DOHH2 (cell line): ENCODE measurements at regions not wholly inside any gene's neighbourhood (a gene's known extent, or its start where the extent isn't known, plus 50 kb on each side); places are given as distances from the start of the nearest gene placed in this dataset.

ENCODE experiments used
- H3F3A ChIP-seq: fragments of 200-600 bp; sonication (generic), shearing (Covaris generic); 2 replicates; pipeline ENCODE4 v1.6.0; 2016; ENCODE audit warnings: antibody characterized with exemption, mild to moderate bottlenecking; ENCODE audit not compliant: control insufficient read depth, insufficient read depth
- H3K27ac ChIP-seq: fragments of 200-600 bp; sonication (generic); 2 replicates; pipeline ENCODE4 v1.5.1; 2014; ENCODE audit warnings: low read depth, mild to moderate bottlenecking, low read length, moderate library complexity
- H3K27me3 ChIP-seq: fragments of 200-600 bp; sonication (generic); 2 replicates; pipeline ENCODE4 v1.6.1; 2014; ENCODE audit warnings: mild to moderate bottlenecking, low read length, mixed read lengths; ENCODE audit not compliant: control insufficient read depth
- H3K36me3 ChIP-seq: fragments of 200-600 bp; sonication (generic); 2 replicates; pipeline ENCODE4 v1.6.1; 2014; ENCODE audit warnings: mild to moderate bottlenecking, low read length, moderate library complexity, mixed read lengths; ENCODE audit not compliant: control insufficient read depth
- H3K4me1 ChIP-seq: fragments of 200-600 bp; sonication (generic); 2 replicates; pipeline ENCODE4 v1.6.1; 2014; ENCODE audit warnings: mild to moderate bottlenecking, low read length, mixed read lengths; ENCODE audit not compliant: control insufficient read depth
- H3K4me2 ChIP-seq: fragments of 200-600 bp; sonication (generic); 2 replicates; pipeline ENCODE4 v1.6.0; 2014; ENCODE audit warnings: mild to moderate bottlenecking, low read length, moderate library complexity
- H3K4me3 ChIP-seq: fragments of 200-600 bp; sonication (generic); 2 replicates; pipeline ENCODE4 v1.5.1; 2014; ENCODE audit warnings: mild to moderate bottlenecking, low read length, mixed read lengths
- H3K79me2 ChIP-seq: fragments of 200-600 bp; sonication (generic); 2 replicates; pipeline ENCODE4 v1.6.1; 2014; ENCODE audit warnings: mild to moderate bottlenecking, low read length, mixed read lengths; ENCODE audit not compliant: control insufficient read depth
- H3K9me2 ChIP-seq: fragments of 200-600 bp; sonication (generic); replicated peaks from 2 replicates; pipeline ENCODE4 v1.6.1; 2014; ENCODE audit warnings: mild to moderate bottlenecking, low read length, mixed read lengths; ENCODE audit not compliant: control insufficient read depth
- H3K9me3 ChIP-seq: fragments of 200-600 bp; sonication (generic); 2 replicates; pipeline ENCODE4 v1.6.1; 2014; ENCODE audit warnings: antibody characterized with exemption, low read length, mixed read lengths; ENCODE audit not compliant: control insufficient read depth, insufficient read depth
- H4K20me1 ChIP-seq: fragments of 200-600 bp; sonication (generic); 2 replicates; pipeline ENCODE4 v1.6.0; 2014; ENCODE audit warnings: low read depth, mild to moderate bottlenecking, antibody characterized with exemption, low read length, moderate library complexity; ENCODE audit not compliant: control insufficient read depth, insufficient read depth
- CTCF ChIP-seq: fragments of 200-600 bp; sonication (generic); IDR thresholded peaks from one replicate; pipeline ENCODE4 v1.5.1; 2014; ENCODE audit warnings: antibody characterized with exemption, mild to moderate bottlenecking, low read depth, low read length; ENCODE audit not compliant: poor library complexity, severe bottlenecking
- EZH2phosphoT487 ChIP-seq: fragments of 200-600 bp; sonication (generic); IDR thresholded peaks from 2 replicates; pipeline ENCODE4 v1.6.1; 2017; ENCODE audit warnings: borderline replicate concordance, mild to moderate bottlenecking, antibody characterized with exemption, low read length, moderate library complexity, mixed read lengths

GRCh38 chr5:32498484-32498883 lies 53.9 kb upstream of the ZFR start:
- H3K79me2 ChIP-seq: no peaks in the 10 kb centered on the region
- H3K9me3 ChIP-seq: no peaks in the 10 kb centered on the region
- no peaks in the 10 kb centered on the region for H3K36me3 ChIP-seq
- H3K4me3 ChIP-seq: no peak overlapping the region
- H3K9me2 ChIP-seq: no peaks in the 10 kb centered on the region
- no peak overlapping the region for H3K4me2 ChIP-seq
- H3K27me3 ChIP-seq: peaks cover 26% of the 10 kb centered on the region
- H4K20me1 ChIP-seq: no peaks in the 10 kb centered on the region
- H3F3A ChIP-seq: no peaks in the 10 kb centered on the region
- no peaks in the 10 kb centered on the region for H3K4me1 ChIP-seq
- no peak for TF ChIP-seq EZH2phosphoT487
- TF ChIP-seq CTCF: no peak
- H3K27ac ChIP-seq: no peak overlapping the region

- Histone ChIP-seq H3K4me3 (no peak overlapping the region), H3K79me2 (no peaks in the 10 kb centered on the region), H3K9me2 (no peaks in the 10 kb centered on the region), H3K9me3 (no peaks in the 10 kb centered on the region), H3K4me1 (no peaks in the 10 kb centered on the region), H3K27ac (no peak overlapping the region), H3K27me3 (peaks cover 33% of the 10 kb centered on the region), H3F3A (no peaks in the 10 kb centered on the region), H3K4me2 (no peak overlapping the region), H4K20me1 (no peaks in the 10 kb centered on the region), H3K36me3 (no peaks in the 10 kb centered on the region)
- no peak for TF ChIP-seq EZH2phosphoT487
Measured at GRCh38 chr5:32496104-32496503, 51.6 kb upstream of the ZFR start.

GRCh38 chr5:32494827-32495226 lies 50.3 kb upstream of the ZFR start:
- Histone ChIP-seq H3K27ac (no peak overlapping the region), H3K4me1 (no peaks in the 10 kb centered on the region), H3K9me2 (no peaks in the 10 kb centered on the region), H3F3A (no peaks in the 10 kb centered on the region), H3K4me2 (no peak overlapping the region), H3K27me3 (peaks cover 35% of the 10 kb centered on the region), H3K36me3 (no peaks in the 10 kb centered on the region), H3K9me3 (no peaks in the 10 kb centered on the region), H3K79me2 (no peaks in the 10 kb centered on the region), H3K4me3 (no peak overlapping the region), H4K20me1 (no peaks in the 10 kb centered on the region)
- TF ChIP-seq CTCF: no peak
- no peak for TF ChIP-seq EZH2phosphoT487
